WTC11 (cell line): ENCODE measurements at regions not wholly inside any gene's neighbourhood (a gene's known extent, or its start where the extent isn't known, plus 50 kb on each side); places are given as distances from the start of the nearest gene placed in this dataset.

Source experiments
- ATAC-seq: fragments of 200-7000 bp; cut with Tn5 transposase; 2 replicates; pipeline ENCODE4 v1.10.0; 2021; ENCODE audit warnings: mild to moderate bottlenecking, moderate library complexity
- CTCF ChIA-PET: fragments of 300-600 bp; sonication (Branson Sonifier 250); formaldehyde crosslinking; loops from one replicate; lab custom pipeline; 2021; ENCODE audit warnings: antibody characterized with exemption; lab: Charles Lee
- POLR2A ChIA-PET: fragments of 350-600 bp; sonication (Branson Sonifier 250); formaldehyde crosslinking; loops from one replicate; lab custom pipeline; 2021; ENCODE audit warnings: antibody characterized with exemption; lab: Charles Lee
- DNase-seq: peaks from one replicate; pipeline ENCODE4 v3.0.0; 2021; ENCODE audit warnings: low spot score
- H3K27ac Mint-ChIP-seq: 2 replicates; pipeline ENCODE4 v1.8.0; 2021; ENCODE audit warnings: mixed read lengths
- H3K27me3 Mint-ChIP-seq: 2 replicates; pipeline ENCODE4 v1.8.0; 2021; ENCODE audit warnings: low read depth, mild to moderate bottlenecking, moderate library complexity, mixed read lengths
- H3K36me3 Mint-ChIP-seq: 2 replicates; pipeline ENCODE4 v1.8.0; 2021; ENCODE audit warnings: mixed read lengths
- H3K4me1 Mint-ChIP-seq: 2 replicates; pipeline ENCODE4 v1.8.0; 2022; ENCODE audit warnings: mixed read lengths
- H3K4me3 Mint-ChIP-seq: 2 replicates; pipeline ENCODE4 v1.8.0; 2021; ENCODE audit warnings: mild to moderate bottlenecking, moderate library complexity, mixed read lengths
- H3K9me3 Mint-ChIP-seq: 2 replicates; pipeline ENCODE4 v1.8.0; 2021; ENCODE audit warnings: mixed read lengths
- AR ChIP-seq: fragments of 250-450 bp; sonication (Bioruptor Pico); IDR thresholded peaks from 2 replicates; pipeline ENCODE4 v1.9.0; 2021; ENCODE audit warnings: mild to moderate bottlenecking
- ATF6 ChIP-seq: sonication (generic); formaldehyde crosslinking; IDR thresholded peaks from 2 replicates; pipeline ENCODE4 v1.8.1; 2023; ENCODE audit warnings: mild to moderate bottlenecking, missing genetic modification reagents
- E2F4 ChIP-seq: sonication (generic); formaldehyde crosslinking; IDR thresholded peaks from 2 replicates; pipeline ENCODE4 v1.8.1; 2022; ENCODE audit warnings: low read depth, mild to moderate bottlenecking, moderate library complexity, missing genetic modification reagents, borderline replicate concordance
- ELF4 ChIP-seq: sonication (generic); formaldehyde crosslinking; IDR thresholded peaks from 2 replicates; pipeline ENCODE4 v1.8.1; 2022; ENCODE audit warnings: low read depth, mild to moderate bottlenecking, moderate library complexity, missing genetic modification reagents
- ERG ChIP-seq: fragments of 250-450 bp; sonication (Bioruptor Pico); IDR thresholded peaks from 2 replicates; pipeline ENCODE4 v1.8.0; 2021; ENCODE audit warnings: mild to moderate bottlenecking
- ESRRA ChIP-seq: sonication (generic); formaldehyde crosslinking; IDR thresholded peaks from 2 replicates; pipeline ENCODE4 v1.8.1; 2022; ENCODE audit warnings: mild to moderate bottlenecking, missing genetic modification reagents, borderline replicate concordance
- GABPB1 ChIP-seq: sonication (generic); formaldehyde crosslinking; IDR thresholded peaks from 2 replicates; pipeline ENCODE4 v1.8.1; 2023; ENCODE audit warnings: mild to moderate bottlenecking, missing genetic modification reagents
- GTF2I ChIP-seq: fragments of 250-450 bp; sonication (Bioruptor Pico); conservative IDR thresholded peaks from 2 replicates; pipeline ENCODE4 v1.4.0; 2021; ENCODE audit warnings: mild to moderate bottlenecking
- IRF1 ChIP-seq: sonication (generic); formaldehyde crosslinking; IDR thresholded peaks from 2 replicates; pipeline ENCODE4 v1.8.0; 2023; ENCODE audit warnings: missing genetic modification reagents
- NFYB ChIP-seq: sonication (generic); formaldehyde crosslinking; conservative IDR thresholded peaks from 2 replicates; pipeline ENCODE4 v1.8.0; 2022; ENCODE audit warnings: low read depth, missing genetic modification reagents
- SMAD3 ChIP-seq: sonication (generic); formaldehyde crosslinking; IDR thresholded peaks from 2 replicates; pipeline ENCODE4 v1.8.0; 2022; ENCODE audit warnings: missing genetic modification reagents, mild to moderate bottlenecking, borderline replicate concordance
- SMAD4 ChIP-seq: sonication (generic); formaldehyde crosslinking; IDR thresholded peaks from 2 replicates; pipeline ENCODE4 v1.8.0; 2022; ENCODE audit warnings: mild to moderate bottlenecking, missing genetic modification reagents
- SP1 ChIP-seq: sonication (generic); formaldehyde crosslinking; conservative IDR thresholded peaks from 2 replicates; pipeline ENCODE4 v1.8.1; 2022; ENCODE audit warnings: missing genetic modification reagents
- STAT6 ChIP-seq: sonication (generic); formaldehyde crosslinking; conservative IDR thresholded peaks from 2 replicates; pipeline ENCODE4 v1.8.1; 2023; ENCODE audit warnings: mild to moderate bottlenecking, low read depth, missing genetic modification reagents, moderate library complexity
- TP53 ChIP-seq: sonication (generic); formaldehyde crosslinking; IDR thresholded peaks from 2 replicates; pipeline ENCODE4 v1.8.1; 2023; ENCODE audit warnings: mild to moderate bottlenecking, missing genetic modification reagents
- USF2 ChIP-seq: sonication (generic); formaldehyde crosslinking; IDR thresholded peaks from 2 replicates; pipeline ENCODE4 v1.8.1; 2023; ENCODE audit warnings: mild to moderate bottlenecking, missing genetic modification reagents, moderate library complexity
- ZBTB21 ChIP-seq: sonication (generic); formaldehyde crosslinking; IDR thresholded peaks from 2 replicates; pipeline ENCODE4 v1.8.1; 2023; ENCODE audit warnings: mild to moderate bottlenecking, missing genetic modification reagents, borderline replicate concordance
- ZMAT4 ChIP-seq: fragments of 250-450 bp; sonication (Bioruptor Pico); IDR thresholded peaks from 2 replicates; pipeline ENCODE4 v1.9.0; 2021; ENCODE audit warnings: mild to moderate bottlenecking
- ZNF396 ChIP-seq: fragments of 250-450 bp; sonication (Bioruptor Pico); IDR thresholded peaks from 2 replicates; pipeline ENCODE4 v1.8.0; 2021; ENCODE audit warnings: mild to moderate bottlenecking, moderate library complexity, borderline replicate concordance
- ZNF512 ChIP-seq: sonication (generic); formaldehyde crosslinking; IDR thresholded peaks from 2 replicates; pipeline ENCODE4 v1.8.1; 2022; ENCODE audit warnings: missing genetic modification reagents, borderline replicate concordance

GRCh38 chr14:55802986-55803872 is 223.2 kb downstream of the KTN1 start:
- Mint-ChIP-seq H3K27ac (no peak overlapping the region), H3K9me3 (peaks cover 34% of the 10 kb centered on the region), H3K4me1 (peaks cover 32% of the 10 kb centered on the region), H3K27me3 (peaks cover 2% of the 10 kb centered on the region), H3K36me3 (peaks cover 27% of the 10 kb centered on the region), H3K4me3 (no peak overlapping the region)
- CTCF ChIA-PET, result no interaction called here
- no peak for ATAC-seq
- TF ChIP-seq IRF1 (CRISPR knock-in tag) (no peak), ZBTB21 (CRISPR knock-in tag) (no peak), ZNF512 (CRISPR knock-in tag) (no peak), ZMAT4 (CRISPR knock-in tag) (no peak), STAT6 (CRISPR knock-in tag) (no peak), GABPB1 (CRISPR knock-in tag) (no peak), ESRRA (CRISPR knock-in tag) (no peak), NFYB (no peak), AR (CRISPR knock-in tag) (no peak), SMAD3 (CRISPR knock-in tag) (no peak), GTF2I (CRISPR knock-in tag) (no peak), ERG (CRISPR knock-in tag) (no peak), TP53 (CRISPR knock-in tag) (no peak), E2F4 (CRISPR knock-in tag) (no peak), ATF6 (CRISPR knock-in tag) (no peak), SP1 (CRISPR knock-in tag) (no peak), SMAD4 (no peak), ELF4 (CRISPR knock-in tag) (no peak), ZNF396 (CRISPR knock-in tag) (no peak), USF2 (CRISPR knock-in tag) (no peak)
- no peak for DNase-seq
- POLR2A ChIA-PET, result no interaction called here
